Prostate gland (tissue), 2 donors: ENCODE measurements at regions not wholly inside any gene's neighbourhood (a gene's known extent, or its start where the extent isn't known, plus 50 kb on each side); places are given as distances from the start of the nearest gene placed in this dataset.

Experiments
- CTCF ChIP-seq, 4 experiments: fragments of 200-600 bp in 2 of 4; fragments of 450-650 bp in 2 of 4; sonication (generic) in 2 of 4; IDR thresholded peaks; 1 replicate in 3 of 4; 2 replicates in 1 of 4; pipeline ENCODE4 v1.5.1; 2016 to 2019; ENCODE audit warnings: antibody characterized with exemption in 4 of 4, mild to moderate bottlenecking in 2 of 4, moderate library complexity in 2 of 4
- POLR2A ChIP-seq: fragments of 450-650 bp; IDR thresholded peaks from one replicate; pipeline ENCODE4 v1.6.1; 2016; ENCODE audit warnings: antibody characterized with exemption, mild to moderate bottlenecking
- POLR2AphosphoS5 ChIP-seq: sonication (generic); formaldehyde crosslinking; IDR thresholded peaks from one replicate; pipeline ENCODE4 v1.6.1; 2017; ENCODE audit warnings: antibody characterized with exemption

- no peak for TF ChIP-seq CTCF (IDR thresholded peaks at IDR 0.05)
- no peak for TF ChIP-seq POLR2A
- TF ChIP-seq POLR2AphosphoS5 = no peak
Measured at GRCh38 chr1:90394247-90394646, 322.9 kb downstream of the BARHL2 start.
